DOHH2 (cell line): ENCODE measurements at regions not wholly inside any gene's neighbourhood (a gene's known extent, or its start where the extent isn't known, plus 50 kb on each side); places are given as distances from the start of the nearest gene placed in this dataset.

Source experiments
- H3F3A ChIP-seq: fragments of 200-600 bp; sonication (generic), shearing (Covaris generic); 2 replicates; pipeline ENCODE4 v1.6.0; 2016; ENCODE audit warnings: antibody characterized with exemption, mild to moderate bottlenecking; ENCODE audit not compliant: control insufficient read depth, insufficient read depth
- H3K27ac ChIP-seq: fragments of 200-600 bp; sonication (generic); 2 replicates; pipeline ENCODE4 v1.5.1; 2014; ENCODE audit warnings: low read depth, mild to moderate bottlenecking, low read length, moderate library complexity
- H3K27me3 ChIP-seq: fragments of 200-600 bp; sonication (generic); 2 replicates; pipeline ENCODE4 v1.6.1; 2014; ENCODE audit warnings: mild to moderate bottlenecking, low read length, mixed read lengths; ENCODE audit not compliant: control insufficient read depth
- H3K36me3 ChIP-seq: fragments of 200-600 bp; sonication (generic); 2 replicates; pipeline ENCODE4 v1.6.1; 2014; ENCODE audit warnings: mild to moderate bottlenecking, low read length, moderate library complexity, mixed read lengths; ENCODE audit not compliant: control insufficient read depth
- H3K4me1 ChIP-seq: fragments of 200-600 bp; sonication (generic); 2 replicates; pipeline ENCODE4 v1.6.1; 2014; ENCODE audit warnings: mild to moderate bottlenecking, low read length, mixed read lengths; ENCODE audit not compliant: control insufficient read depth
- H3K4me2 ChIP-seq: fragments of 200-600 bp; sonication (generic); 2 replicates; pipeline ENCODE4 v1.6.0; 2014; ENCODE audit warnings: mild to moderate bottlenecking, low read length, moderate library complexity
- H3K4me3 ChIP-seq: fragments of 200-600 bp; sonication (generic); 2 replicates; pipeline ENCODE4 v1.5.1; 2014; ENCODE audit warnings: mild to moderate bottlenecking, low read length, mixed read lengths
- H3K79me2 ChIP-seq: fragments of 200-600 bp; sonication (generic); 2 replicates; pipeline ENCODE4 v1.6.1; 2014; ENCODE audit warnings: mild to moderate bottlenecking, low read length, mixed read lengths; ENCODE audit not compliant: control insufficient read depth
- H3K9me2 ChIP-seq: fragments of 200-600 bp; sonication (generic); replicated peaks from 2 replicates; pipeline ENCODE4 v1.6.1; 2014; ENCODE audit warnings: mild to moderate bottlenecking, low read length, mixed read lengths; ENCODE audit not compliant: control insufficient read depth
- H3K9me3 ChIP-seq: fragments of 200-600 bp; sonication (generic); 2 replicates; pipeline ENCODE4 v1.6.1; 2014; ENCODE audit warnings: antibody characterized with exemption, low read length, mixed read lengths; ENCODE audit not compliant: control insufficient read depth, insufficient read depth
- H4K20me1 ChIP-seq: fragments of 200-600 bp; sonication (generic); 2 replicates; pipeline ENCODE4 v1.6.0; 2014; ENCODE audit warnings: low read depth, mild to moderate bottlenecking, antibody characterized with exemption, low read length, moderate library complexity; ENCODE audit not compliant: control insufficient read depth, insufficient read depth
- EZH2phosphoT487 ChIP-seq: fragments of 200-600 bp; sonication (generic); IDR thresholded peaks from 2 replicates; pipeline ENCODE4 v1.6.1; 2017; ENCODE audit warnings: borderline replicate concordance, mild to moderate bottlenecking, antibody characterized with exemption, low read length, moderate library complexity, mixed read lengths
- TF ChIP-seq, protein P1 (sequence below): fragments of 200-600 bp; sonication (generic); IDR thresholded peaks from one replicate; pipeline ENCODE4 v1.5.1; 2014; ENCODE audit warnings: antibody characterized with exemption, mild to moderate bottlenecking, low read depth, low read length; ENCODE audit not compliant: poor library complexity, severe bottlenecking

DNA sequence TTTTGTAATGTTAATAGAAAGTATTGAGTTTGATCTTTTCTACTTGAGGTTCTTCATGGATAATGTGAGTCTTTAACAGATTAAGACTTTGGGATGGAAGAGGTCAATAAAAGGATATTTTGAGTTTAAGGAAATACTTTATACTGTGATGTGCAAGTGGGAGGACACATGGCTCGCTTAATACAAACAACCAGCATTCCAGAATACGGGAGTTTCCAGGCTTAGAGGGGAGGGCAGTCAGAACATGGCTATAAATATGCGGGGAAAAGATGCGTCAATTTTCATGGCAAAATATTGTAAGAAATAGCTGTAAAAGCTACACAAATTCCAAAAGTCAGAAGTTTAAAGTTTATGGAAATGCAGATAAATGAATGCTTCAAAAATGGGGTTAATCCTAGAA, 192.3 kb downstream of the AASDH start:
- H3K9me3 ChIP-seq = no peaks in the 10 kb centered on the region
- no peaks in the 10 kb centered on the region for H3K9me2 ChIP-seq

DNA sequence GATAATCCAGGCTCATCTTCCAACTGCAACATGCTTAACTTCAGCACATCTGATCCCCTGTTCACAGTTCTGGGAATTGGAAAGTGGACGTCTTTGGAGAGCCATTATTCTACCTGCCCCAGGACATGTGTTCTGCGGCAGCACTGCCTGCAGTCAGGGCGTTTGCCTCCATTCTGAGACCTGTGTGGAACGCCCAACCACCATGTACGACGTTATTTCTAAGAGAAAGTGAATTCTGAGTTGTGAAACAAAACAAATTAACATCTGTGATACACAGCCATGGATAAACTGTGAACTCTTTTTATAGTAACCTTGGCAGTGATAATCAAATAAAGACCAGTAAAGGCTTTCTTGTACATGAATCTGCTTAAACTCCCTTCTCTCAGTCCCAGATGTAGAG, 195.8 kb downstream of the AASDH start:
- Histone ChIP-seq H3K4me2 (no peak overlapping the region), H3K4me3 (no peak overlapping the region), H3K9me3 (no peaks in the 10 kb centered on the region), H3K27me3 (no peaks in the 10 kb centered on the region), H3K27ac (no peak overlapping the region), H3K36me3 (no peaks in the 10 kb centered on the region), H3K4me1 (no peaks in the 10 kb centered on the region), H3K79me2 (no peaks in the 10 kb centered on the region), H4K20me1 (no peaks in the 10 kb centered on the region), H3F3A (no peaks in the 10 kb centered on the region), H3K9me2 (no peaks in the 10 kb centered on the region)
- no peak for TF ChIP-seq EZH2phosphoT487
- TF ChIP-seq, protein P1, sequence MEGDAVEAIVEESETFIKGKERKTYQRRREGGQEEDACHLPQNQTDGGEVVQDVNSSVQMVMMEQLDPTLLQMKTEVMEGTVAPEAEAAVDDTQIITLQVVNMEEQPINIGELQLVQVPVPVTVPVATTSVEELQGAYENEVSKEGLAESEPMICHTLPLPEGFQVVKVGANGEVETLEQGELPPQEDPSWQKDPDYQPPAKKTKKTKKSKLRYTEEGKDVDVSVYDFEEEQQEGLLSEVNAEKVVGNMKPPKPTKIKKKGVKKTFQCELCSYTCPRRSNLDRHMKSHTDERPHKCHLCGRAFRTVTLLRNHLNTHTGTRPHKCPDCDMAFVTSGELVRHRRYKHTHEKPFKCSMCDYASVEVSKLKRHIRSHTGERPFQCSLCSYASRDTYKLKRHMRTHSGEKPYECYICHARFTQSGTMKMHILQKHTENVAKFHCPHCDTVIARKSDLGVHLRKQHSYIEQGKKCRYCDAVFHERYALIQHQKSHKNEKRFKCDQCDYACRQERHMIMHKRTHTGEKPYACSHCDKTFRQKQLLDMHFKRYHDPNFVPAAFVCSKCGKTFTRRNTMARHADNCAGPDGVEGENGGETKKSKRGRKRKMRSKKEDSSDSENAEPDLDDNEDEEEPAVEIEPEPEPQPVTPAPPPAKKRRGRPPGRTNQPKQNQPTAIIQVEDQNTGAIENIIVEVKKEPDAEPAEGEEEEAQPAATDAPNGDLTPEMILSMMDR = no peak

More for the DNA sequence above, 192.3 kb downstream of the AASDH start:
- H3K27me3 ChIP-seq = no peaks in the 10 kb centered on the region
- no peak overlapping the region for H3K27ac ChIP-seq
- H4K20me1 ChIP-seq = no peaks in the 10 kb centered on the region
- no peaks in the 10 kb centered on the region for H3F3A ChIP-seq
- no peak for TF ChIP-seq EZH2phosphoT487
- TF ChIP-seq, protein P1 = no peak
- no peaks in the 10 kb centered on the region for H3K36me3 ChIP-seq
- H3K4me3 ChIP-seq = no peak overlapping the region
- H3K4me2 ChIP-seq = no peak overlapping the region
- no peaks in the 10 kb centered on the region for H3K79me2 ChIP-seq
- no peaks in the 10 kb centered on the region for H3K4me1 ChIP-seq

DNA sequence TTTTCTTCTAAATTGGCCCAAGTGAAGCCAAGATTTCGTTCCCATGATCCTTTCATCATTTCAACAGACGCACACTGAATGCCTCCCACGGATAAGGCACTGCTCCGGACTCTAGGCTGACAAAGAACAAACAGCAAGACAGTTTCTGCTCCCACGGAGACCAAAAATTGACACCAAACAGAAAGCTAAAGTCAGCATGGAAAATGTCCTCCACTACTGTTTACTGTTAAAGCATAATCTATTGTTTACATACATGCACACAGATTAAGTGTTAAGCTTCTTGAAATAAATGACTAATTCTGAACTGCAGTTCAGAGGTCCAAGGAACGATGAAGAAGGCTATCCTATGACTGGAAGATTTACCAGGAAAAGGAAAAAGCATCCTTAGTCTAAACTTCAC, 199.6 kb downstream of the AASDH start:
- Histone ChIP-seq H3K27me3 (no peaks in the 10 kb centered on the region), H3K4me3 (no peak overlapping the region), H3K4me2 (no peak overlapping the region), H3K4me1 (peaks cover 13% of the 10 kb centered on the region), H3K36me3 (0 out of 2 replicates have a peak, but pooled peaks cover 3% of the 10 kb centered on the region), H3K9me3 (no peaks in the 10 kb centered on the region), H3K9me2 (no peaks in the 10 kb centered on the region), H3K27ac (no peak overlapping the region), H4K20me1 (no peaks in the 10 kb centered on the region), H3K79me2 (no peaks in the 10 kb centered on the region), H3F3A (no peaks in the 10 kb centered on the region)
- TF ChIP-seq, protein P1 = no peak
- no peak for TF ChIP-seq EZH2phosphoT487
